Fibroblast of lung (primary cell): ENCODE measurements at regions not wholly inside any gene's neighbourhood (a gene's known extent, or its start where the extent isn't known, plus 50 kb on each side); places are given as distances from the start of the nearest gene placed in this dataset.

Experiments used
- DNase-seq, 2 donors: peaks; one replicate each; pipeline versions ENCODE4 v3.0.0 to v3.0.0-alpha.2; 2010; ENCODE audit warnings: low read depth in 2 of 2
- H2AFZ ChIP-seq: 2 replicates; pipeline ENCODE4 v1.5.1; 2012; ENCODE audit warnings: low read length, control low read depth, inconsistent platforms
- H3K27ac ChIP-seq: 2 replicates; pipeline ENCODE4 v1.5.1; 2011; ENCODE audit warnings: low read length, control low read depth; ENCODE audit not compliant: insufficient read depth
- H3K27me3 ChIP-seq: 2 replicates; pipeline ENCODE4 v1.5.1; 2011; ENCODE audit warnings: mild to moderate bottlenecking, low read length; ENCODE audit not compliant: control insufficient read depth, insufficient read depth
- H3K36me3 ChIP-seq: 2 replicates; pipeline ENCODE4 v1.5.1; 2011; ENCODE audit warnings: low read length; ENCODE audit not compliant: control insufficient read depth, insufficient read depth
- H3K4me1 ChIP-seq: 2 replicates; pipeline ENCODE4 v1.5.1; 2011; ENCODE audit warnings: low read length; ENCODE audit not compliant: control insufficient read depth, insufficient read depth; ENCODE audit errors: extremely low read depth
- H3K4me2 ChIP-seq: 2 replicates; pipeline ENCODE4 v1.5.1; 2011; ENCODE audit warnings: low read length, control low read depth; ENCODE audit not compliant: insufficient read depth; ENCODE audit errors: extremely low read depth
- H3K4me3 ChIP-seq, 4 experiments: fragments of 200-600 bp in 1 of 4; sonication (generic) in 1 of 4; replicated peaks in 1 of 4; 2 replicates each; pipeline ENCODE4 v1.5.1; 2011 to 2016; ENCODE audit warnings: low read length in 4 of 4, low read depth in 3 of 4, mild to moderate bottlenecking in 3 of 4, control low read depth in 2 of 4, inconsistent platforms in 1 of 4, mixed read lengths in 1 of 4; ENCODE audit not compliant: insufficient read depth in 1 of 4; ENCODE audit errors: control extremely low read depth in 1 of 4
- H3K79me2 ChIP-seq: 2 replicates; pipeline ENCODE4 v1.5.1; 2012; ENCODE audit warnings: mild to moderate bottlenecking, low read length, inconsistent platforms; ENCODE audit not compliant: control insufficient read depth, insufficient read depth
- H3K9ac ChIP-seq: 2 replicates; pipeline ENCODE4 v1.5.1; 2011; ENCODE audit warnings: mild to moderate bottlenecking, low read length, control low read depth; ENCODE audit not compliant: insufficient read depth
- H3K9me3 ChIP-seq: 2 replicates; pipeline ENCODE4 v1.5.1; 2012; ENCODE audit warnings: low read depth, low read length; ENCODE audit not compliant: control insufficient read depth, insufficient read depth
- H4K20me1 ChIP-seq: 2 replicates; pipeline ENCODE4 v1.5.1; 2011; ENCODE audit warnings: low read length; ENCODE audit not compliant: control insufficient read depth, insufficient read depth; ENCODE audit errors: extremely low read depth
- EZH2 ChIP-seq: IDR thresholded peaks from 2 replicates; pipeline ENCODE4 v1.5.1; 2012; ENCODE audit warnings: low read length, control low read depth, mild to moderate bottlenecking; ENCODE audit errors: missing control alignments
- TF ChIP-seq, protein P1 (sequence below), 2 donors: IDR thresholded peaks in 1 of 2; conservative IDR thresholded peaks in 1 of 2; 1 replicate in 1 of 2; 2 replicates in 1 of 2; pipeline ENCODE4 v1.5.1; 2011 to 2012; ENCODE audit warnings: low read length in 2 of 2, control low read depth in 1 of 2, inconsistent platforms in 1 of 2, low read depth in 1 of 2, mild to moderate bottlenecking in 1 of 2

DNA sequence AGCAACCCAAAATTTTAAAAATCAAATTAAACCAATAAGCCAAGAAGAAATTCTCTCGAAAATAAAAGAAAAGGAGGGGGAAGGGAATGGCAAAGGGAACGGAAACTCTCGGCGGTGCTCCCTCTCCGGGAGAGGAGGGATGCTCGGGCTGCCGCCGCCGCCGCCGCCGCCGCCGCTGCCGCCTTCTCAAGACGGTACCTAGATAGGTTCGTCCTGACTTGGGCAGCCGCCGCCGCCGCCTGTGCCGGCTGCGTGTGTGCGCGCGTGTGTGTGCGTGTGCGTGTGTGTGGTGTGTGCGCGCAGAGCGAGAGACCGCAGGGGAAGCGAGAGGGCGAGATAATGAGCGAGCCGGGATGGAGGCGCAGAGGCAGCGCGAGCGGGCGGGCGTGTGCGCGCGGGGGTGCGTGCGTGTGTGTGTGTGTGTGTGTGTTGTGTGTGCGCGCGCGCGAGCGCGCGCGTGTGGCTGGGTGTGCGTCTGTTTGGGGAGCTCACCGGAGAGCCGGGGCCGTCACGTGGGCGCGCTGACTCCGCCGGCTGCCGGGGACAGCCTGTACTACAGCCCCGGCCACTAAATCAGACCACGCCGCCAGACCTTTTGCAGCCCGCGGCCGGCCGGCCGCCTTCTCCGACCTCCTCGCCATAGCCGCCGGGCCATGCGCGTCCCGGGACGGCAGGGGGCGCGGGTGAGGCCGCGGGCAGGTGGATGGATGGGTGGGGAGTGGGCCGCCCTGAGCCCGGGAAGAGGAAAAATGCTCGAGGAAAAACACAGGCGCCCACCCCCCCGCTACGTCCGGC is 111.6 kb downstream of the DHX15 start:
- peaks cover 5% of the 10 kb centered on the region for H3K27me3 ChIP-seq
- peak overlapping the region; percentile 61 to 68 (median 62) for H3K4me3 ChIP-seq
- peaks cover 5% of the 10 kb centered on the region for H3K4me1 ChIP-seq
- H3K79me2 ChIP-seq, result no peaks in the 10 kb centered on the region
- peak overlapping the region; percentile 58 for H2AFZ ChIP-seq
- DNase-seq, result peak; percentile 86 to 88
- H4K20me1 ChIP-seq, result no peaks in the 10 kb centered on the region
- no peaks in the 10 kb centered on the region for H3K36me3 ChIP-seq
- H3K4me2 ChIP-seq, result peak overlapping the region; percentile 87
- TF ChIP-seq, protein P1, sequence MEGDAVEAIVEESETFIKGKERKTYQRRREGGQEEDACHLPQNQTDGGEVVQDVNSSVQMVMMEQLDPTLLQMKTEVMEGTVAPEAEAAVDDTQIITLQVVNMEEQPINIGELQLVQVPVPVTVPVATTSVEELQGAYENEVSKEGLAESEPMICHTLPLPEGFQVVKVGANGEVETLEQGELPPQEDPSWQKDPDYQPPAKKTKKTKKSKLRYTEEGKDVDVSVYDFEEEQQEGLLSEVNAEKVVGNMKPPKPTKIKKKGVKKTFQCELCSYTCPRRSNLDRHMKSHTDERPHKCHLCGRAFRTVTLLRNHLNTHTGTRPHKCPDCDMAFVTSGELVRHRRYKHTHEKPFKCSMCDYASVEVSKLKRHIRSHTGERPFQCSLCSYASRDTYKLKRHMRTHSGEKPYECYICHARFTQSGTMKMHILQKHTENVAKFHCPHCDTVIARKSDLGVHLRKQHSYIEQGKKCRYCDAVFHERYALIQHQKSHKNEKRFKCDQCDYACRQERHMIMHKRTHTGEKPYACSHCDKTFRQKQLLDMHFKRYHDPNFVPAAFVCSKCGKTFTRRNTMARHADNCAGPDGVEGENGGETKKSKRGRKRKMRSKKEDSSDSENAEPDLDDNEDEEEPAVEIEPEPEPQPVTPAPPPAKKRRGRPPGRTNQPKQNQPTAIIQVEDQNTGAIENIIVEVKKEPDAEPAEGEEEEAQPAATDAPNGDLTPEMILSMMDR (conservative IDR thresholded peaks at IDR 0.05 in 1 of 2, IDR thresholded peaks at IDR 0.05 in 1 of 2; ENCODE audit: low read depth in 1 of 2, low read length in 2 of 2), result peak; percentile 46 to 64
- no peak for TF ChIP-seq EZH2
- no peaks in the 10 kb centered on the region for H3K9me3 ChIP-seq
- peak overlapping the region; percentile 26 for H3K9ac ChIP-seq
- no peak overlapping the region for H3K27ac ChIP-seq

DNA sequence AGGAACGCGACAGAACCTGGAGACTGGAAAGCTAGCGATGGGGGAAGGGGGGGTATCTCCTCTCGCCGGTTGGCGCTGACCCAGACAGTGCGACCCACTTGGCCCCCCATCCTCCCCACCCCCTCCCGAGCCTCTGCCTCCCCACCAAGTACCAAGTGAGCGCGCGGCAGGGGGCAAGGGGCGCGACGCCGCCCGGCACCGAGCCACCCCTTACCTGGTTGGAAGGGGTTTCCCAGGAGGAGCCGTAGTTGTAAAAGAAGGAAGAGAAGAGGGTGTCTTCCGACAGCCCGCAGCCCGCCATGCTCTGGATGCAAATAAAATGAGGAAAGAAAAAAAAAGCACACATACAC is 112.2 kb downstream of the DHX15 start:
- no peak overlapping the region for H3K27ac ChIP-seq
- H3K9ac ChIP-seq, result no peak overlapping the region
- TF ChIP-seq, protein P1 (conservative IDR thresholded peaks at IDR 0.05 in 1 of 2, IDR thresholded peaks at IDR 0.05 in 1 of 2; ENCODE audit: low read depth in 1 of 2, low read length in 2 of 2), result no peak
- H3K9me3 ChIP-seq, result no peaks in the 10 kb centered on the region
- H3K4me3 ChIP-seq, result peak overlapping the region; percentile 61 to 68 (median 62)
- H3K79me2 ChIP-seq, result no peaks in the 10 kb centered on the region
- no peaks in the 10 kb centered on the region for H3K36me3 ChIP-seq
- peaks cover under 1% of the 10 kb centered on the region for H3K27me3 ChIP-seq
- peak overlapping the region; percentile 95 for H3K4me2 ChIP-seq
- peaks cover 5% of the 10 kb centered on the region for H3K4me1 ChIP-seq
- H2AFZ ChIP-seq, result peak overlapping the region; percentile 41
- DNase-seq, result no peak
- H4K20me1 ChIP-seq, result no peaks in the 10 kb centered on the region

DNA sequence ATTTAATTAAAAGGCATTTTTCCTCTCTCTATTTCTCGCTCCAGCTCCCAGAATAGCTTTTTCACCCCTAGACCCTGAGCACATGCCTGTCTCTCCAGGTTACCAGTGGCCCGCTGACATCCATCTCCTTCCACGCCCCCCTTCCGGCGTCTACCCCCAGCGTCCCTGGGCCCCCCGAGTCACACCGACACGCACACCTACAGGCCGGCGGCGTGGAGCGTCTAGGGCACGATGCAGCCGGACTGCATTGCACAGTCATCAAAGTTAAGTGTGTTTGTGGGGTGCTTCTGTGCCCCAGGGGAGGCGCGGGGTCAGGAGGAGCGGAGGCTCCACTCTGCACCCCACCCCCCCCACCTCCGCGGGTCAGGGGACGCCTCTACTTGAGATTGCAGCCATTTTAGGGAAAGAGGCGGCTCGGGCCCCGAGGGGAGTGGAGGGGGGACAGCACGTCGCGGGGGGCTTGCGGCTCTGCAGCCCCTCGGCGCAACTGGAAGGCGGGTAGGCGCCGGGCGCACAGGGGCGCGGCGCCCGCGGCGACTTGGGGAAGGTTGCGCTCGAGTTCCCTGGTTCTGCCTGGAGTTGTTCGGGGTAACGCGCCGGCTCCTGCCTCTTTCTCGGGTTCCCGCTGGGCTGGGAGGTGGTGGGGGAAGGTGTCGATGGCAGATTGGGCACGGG is 112.7 kb downstream of the DHX15 start:
- no peak overlapping the region for H3K9ac ChIP-seq
- no peaks in the 10 kb centered on the region for H3K27me3 ChIP-seq
- no peaks in the 10 kb centered on the region for H4K20me1 ChIP-seq
- H3K79me2 ChIP-seq, result no peaks in the 10 kb centered on the region
- peak overlapping the region; percentile 60 to 68 (median 62) for H3K4me3 ChIP-seq
- H3K4me1 ChIP-seq, result peaks cover 5% of the 10 kb centered on the region
- peak overlapping the region; percentile 41 for H2AFZ ChIP-seq
- peak in 1 of 2 donors; percentile 30 for DNase-seq
- no peak overlapping the region for H3K27ac ChIP-seq
- TF ChIP-seq, protein P1 (conservative IDR thresholded peaks at IDR 0.05 in 1 of 2, IDR thresholded peaks at IDR 0.05 in 1 of 2; ENCODE audit: low read depth in 1 of 2, low read length in 2 of 2), result no peak
- no peaks in the 10 kb centered on the region for H3K9me3 ChIP-seq
- H3K36me3 ChIP-seq, result no peaks in the 10 kb centered on the region
- peak overlapping the region; percentile 95 for H3K4me2 ChIP-seq
